Left ventricle myocardium inferior (tissue), 1 donor: ENCODE measurements at regions not wholly inside any gene's neighbourhood (a gene's known extent, or its start where the extent isn't known, plus 50 kb on each side); places are given as distances from the start of the nearest gene placed in this dataset.

ENCODE experiments used
- DNase-seq: peaks from one replicate; pipeline ENCODE4 v3.0.0-alpha.2; 2020
- H3K27ac ChIP-seq: fragments of 200-600 bp; replicated peaks from 2 replicates; pipeline ENCODE4 v1.8.0; 2021
- H3K27me3 ChIP-seq: fragments of 200-600 bp; 2 replicates; pipeline ENCODE4 v1.8.0; 2021; ENCODE audit warnings: low read depth
- H3K36me3 ChIP-seq: fragments of 200-600 bp; 2 replicates; pipeline ENCODE4 v1.8.0; 2021
- H3K4me1 ChIP-seq: fragments of 200-600 bp; 2 replicates; pipeline ENCODE4 v1.8.0; 2021
- H3K4me3 ChIP-seq: fragments of 200-600 bp; 2 replicates; pipeline ENCODE4 v1.8.0; 2021; ENCODE audit warnings: mild to moderate bottlenecking, moderate library complexity
- H3K9me3 ChIP-seq: fragments of 200-600 bp; replicated peaks from 2 replicates; pipeline ENCODE4 v1.8.0; 2021
- intact Hi-C: fragments of 100-400 bp; cut with micrococcal nuclease; formaldehyde crosslinking; loops from one replicate; pipeline ENCODE4 v1.11.0; 2022
- TF ChIP-seq, protein P1 (sequence below): fragments of 200-600 bp; IDR thresholded peaks from 2 replicates; pipeline ENCODE4 v1.8.0; 2021; ENCODE audit warnings: antibody characterized with exemption, mild to moderate bottlenecking, borderline replicate concordance
- donor health status: DM: no; HTN: yes; CAD: no; lungs with severe emphysema.

GRCh38 chr12:124371366-124371765 lies 76.5 kb downstream of the RFLNA start:
- TF ChIP-seq, protein P1, sequence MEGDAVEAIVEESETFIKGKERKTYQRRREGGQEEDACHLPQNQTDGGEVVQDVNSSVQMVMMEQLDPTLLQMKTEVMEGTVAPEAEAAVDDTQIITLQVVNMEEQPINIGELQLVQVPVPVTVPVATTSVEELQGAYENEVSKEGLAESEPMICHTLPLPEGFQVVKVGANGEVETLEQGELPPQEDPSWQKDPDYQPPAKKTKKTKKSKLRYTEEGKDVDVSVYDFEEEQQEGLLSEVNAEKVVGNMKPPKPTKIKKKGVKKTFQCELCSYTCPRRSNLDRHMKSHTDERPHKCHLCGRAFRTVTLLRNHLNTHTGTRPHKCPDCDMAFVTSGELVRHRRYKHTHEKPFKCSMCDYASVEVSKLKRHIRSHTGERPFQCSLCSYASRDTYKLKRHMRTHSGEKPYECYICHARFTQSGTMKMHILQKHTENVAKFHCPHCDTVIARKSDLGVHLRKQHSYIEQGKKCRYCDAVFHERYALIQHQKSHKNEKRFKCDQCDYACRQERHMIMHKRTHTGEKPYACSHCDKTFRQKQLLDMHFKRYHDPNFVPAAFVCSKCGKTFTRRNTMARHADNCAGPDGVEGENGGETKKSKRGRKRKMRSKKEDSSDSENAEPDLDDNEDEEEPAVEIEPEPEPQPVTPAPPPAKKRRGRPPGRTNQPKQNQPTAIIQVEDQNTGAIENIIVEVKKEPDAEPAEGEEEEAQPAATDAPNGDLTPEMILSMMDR = no peak
- H3K27me3 ChIP-seq = no peaks in the 10 kb centered on the region
- peaks cover 67% of the 10 kb centered on the region for H3K4me1 ChIP-seq
- H3K27ac ChIP-seq = peak overlapping the region; percentile 97
- H3K36me3 ChIP-seq = peaks cover 56% of the 10 kb centered on the region
- no peaks in the 10 kb centered on the region for H3K9me3 ChIP-seq
- H3K4me3 ChIP-seq = no peak overlapping the region
- no peak for DNase-seq
- intact Hi-C loops = no loop called here

DNA sequence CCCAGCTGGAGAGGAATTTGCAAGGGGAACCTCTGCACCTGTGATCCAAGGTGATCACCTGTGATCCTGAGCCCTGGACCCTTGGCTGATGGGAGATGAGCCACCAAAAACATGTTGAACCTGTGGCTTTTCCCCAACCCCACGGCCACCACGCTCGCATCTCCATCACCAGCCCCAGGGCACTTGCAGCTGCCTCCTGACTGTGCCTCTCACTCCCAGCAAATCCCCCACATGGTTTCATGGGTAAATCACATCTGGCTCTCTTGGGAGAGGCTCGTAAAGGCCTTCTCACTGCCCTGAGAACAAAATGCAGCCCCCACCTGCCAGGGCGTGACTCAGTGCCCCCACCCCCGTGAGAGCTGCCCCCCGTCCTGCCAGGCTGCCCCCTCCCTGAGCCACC lies 76.0 kb downstream of the RFLNA start:
- Histone ChIP-seq H3K36me3 (peaks cover 56% of the 10 kb centered on the region), H3K9me3 (no peaks in the 10 kb centered on the region), H3K27ac (peak overlapping the region; percentile 97), H3K4me1 (peaks cover 72% of the 10 kb centered on the region), H3K27me3 (no peaks in the 10 kb centered on the region), H3K4me3 (no peak overlapping the region)
- intact Hi-C loops = no loop called here
- no peak for DNase-seq
- TF ChIP-seq, protein P1 = no peak

- TF ChIP-seq, protein P1 = no peak
- Histone ChIP-seq H3K4me1 (peaks cover 77% of the 10 kb centered on the region), H3K27ac (peak overlapping the region; percentile 97), H3K27me3 (no peaks in the 10 kb centered on the region), H3K36me3 (peaks cover 54% of the 10 kb centered on the region), H3K4me3 (peak overlapping the region; percentile 41), H3K9me3 (no peaks in the 10 kb centered on the region)
- no peak for DNase-seq
- intact Hi-C loops = no loop called here
Measured at GRCh38 chr12:124370384-124370783, 75.5 kb downstream of the RFLNA start.

DNA sequence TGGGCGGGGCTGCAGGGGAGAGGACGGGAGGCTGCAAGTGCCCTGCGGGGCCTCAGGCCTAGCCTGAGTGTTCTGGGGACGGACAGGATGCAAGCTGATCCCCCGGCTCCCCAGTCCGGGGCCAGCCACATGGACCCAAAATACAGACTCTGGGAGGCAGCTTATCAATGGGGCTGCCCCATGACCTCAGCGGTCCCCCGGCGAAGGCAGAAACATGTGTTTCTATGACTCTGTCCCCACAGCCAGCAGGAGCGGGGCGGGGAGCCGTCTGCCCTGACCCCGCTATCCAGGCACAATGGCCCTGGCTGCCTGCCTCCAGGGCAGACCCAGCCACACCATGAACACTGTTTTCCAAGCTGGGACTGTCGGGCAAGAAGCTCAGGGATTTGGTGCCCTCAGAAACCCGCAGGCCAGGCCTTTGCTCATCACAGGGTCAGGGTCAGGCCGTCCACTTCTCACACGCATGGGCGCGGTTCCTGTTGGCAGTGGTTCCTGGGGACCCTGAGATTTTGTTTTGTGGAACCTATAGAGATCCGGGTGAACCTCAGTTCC lies 75.0 kb downstream of the RFLNA start:
- no peak for DNase-seq
- Histone ChIP-seq H3K4me1 (peaks cover 79% of the 10 kb centered on the region), H3K9me3 (no peaks in the 10 kb centered on the region), H3K27me3 (no peaks in the 10 kb centered on the region), H3K4me3 (peak overlapping the region; percentile 41), H3K36me3 (peaks cover 54% of the 10 kb centered on the region), H3K27ac (peak overlapping the region; percentile 97)
- intact Hi-C loops = no loop called here
- TF ChIP-seq, protein P1 = no peak

GRCh38 chr12:124369055-124369826 lies 74.3 kb downstream of the RFLNA start:
- intact Hi-C loops = no loop called here
- TF ChIP-seq, protein P1 = peak; percentile 74
- Histone ChIP-seq H3K4me1 (peaks cover 79% of the 10 kb centered on the region), H3K27me3 (no peaks in the 10 kb centered on the region), H3K9me3 (no peaks in the 10 kb centered on the region), H3K4me3 (peak overlapping the region; percentile 41), H3K36me3 (peaks cover 47% of the 10 kb centered on the region), H3K27ac (peak overlapping the region; percentile 97)
- peak; percentile 92 for DNase-seq
